Stimulated activated CD4-positive, alpha-beta T cell treated with anti-CD3 and anti-CD28 coated beads, Interleukin-12 subunit alpha, Interleukin-12 subunit beta, amount 100 ng/mL, for 48 hours (primary cell): ENCODE measurements at regions not wholly inside any gene's neighbourhood (a gene's known extent, or its start where the extent isn't known, plus 50 kb on each side); places are given as distances from the start of the nearest gene placed in this dataset.

Experiments used
- DNase-seq, 3 donors: peaks; one replicate each; pipeline ENCODE4 v3.0.0-alpha.2; 2020; ENCODE audit warnings: low read depth in 2 of 3, low spot score in 1 of 3

GRCh38 chr4:130288576-130288975 lies 1192.6 kb downstream of the C4orf33 start:
- DNase-seq = no peak

- DNase-seq = no peak
These were observed 1197.7 kb downstream of the C4orf33 start for GRCh38 chr4:130293692-130294091.

DNA sequence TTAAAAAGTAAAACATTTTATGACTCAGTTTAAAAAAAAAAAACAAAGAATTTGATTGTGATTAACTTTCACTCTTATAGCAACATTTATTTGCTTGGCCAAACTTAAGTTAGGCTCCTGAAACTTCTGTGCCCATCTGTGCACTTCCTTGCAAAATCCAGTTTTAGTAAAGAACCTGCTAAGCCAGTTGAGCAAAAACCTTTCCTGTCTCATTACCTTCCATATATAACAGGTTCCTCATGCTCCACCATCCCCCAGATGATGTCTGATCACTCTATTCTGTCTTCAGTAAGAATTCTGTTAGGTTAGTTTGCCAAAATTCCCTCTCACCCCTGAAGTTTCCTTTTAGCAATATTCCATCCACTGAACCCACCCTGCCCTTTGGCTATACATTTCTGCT lies 1200.5 kb downstream of the C4orf33 start:
- no peak for DNase-seq

- no peak for DNase-seq
These were observed 1210.6 kb downstream of the C4orf33 start for GRCh38 chr4:130306566-130306965.

DNA sequence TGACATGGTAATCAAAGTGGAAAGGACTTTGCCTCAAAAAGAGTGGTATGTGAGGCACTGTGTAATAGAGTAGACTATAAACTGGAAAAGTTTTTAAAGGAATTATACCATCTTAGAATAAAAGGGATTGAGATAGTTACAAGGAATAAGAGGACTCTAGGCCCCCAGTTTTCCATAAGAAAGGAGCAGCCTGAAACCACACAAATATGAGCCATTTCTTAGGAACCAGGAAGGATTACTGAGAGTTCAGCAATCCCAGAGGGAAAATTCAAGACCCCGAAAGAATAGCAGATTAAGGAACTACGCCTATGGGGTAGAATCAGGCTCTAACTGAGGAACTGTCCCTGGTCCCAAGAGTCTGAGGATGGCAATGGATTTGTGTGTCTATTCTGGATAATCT lies 1213.3 kb downstream of the C4orf33 start:
- DNase-seq = no peak

- no peak for DNase-seq
These were observed 1226.5 kb downstream of the C4orf33 start for GRCh38 chr4:130322439-130322838.

DNA sequence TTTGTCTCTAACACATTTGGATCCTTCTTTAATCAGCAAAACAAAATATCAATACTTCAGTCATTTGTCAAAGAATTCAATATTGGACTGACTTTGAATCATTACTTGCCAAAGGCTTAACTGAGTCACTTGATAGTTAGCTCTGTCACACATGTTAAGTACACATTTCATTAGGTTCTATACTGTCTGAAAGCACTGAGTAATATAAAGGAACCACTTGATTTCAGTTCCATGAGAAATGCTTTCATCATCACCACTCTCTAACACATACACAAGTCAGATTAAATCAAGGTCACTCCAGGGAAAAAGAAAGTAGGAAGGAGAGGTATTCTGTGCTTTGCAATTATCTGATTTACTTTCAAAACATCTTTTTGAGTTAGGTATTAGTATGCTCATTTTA lies 1233.1 kb downstream of the C4orf33 start:
- DNase-seq = no peak

DNA sequence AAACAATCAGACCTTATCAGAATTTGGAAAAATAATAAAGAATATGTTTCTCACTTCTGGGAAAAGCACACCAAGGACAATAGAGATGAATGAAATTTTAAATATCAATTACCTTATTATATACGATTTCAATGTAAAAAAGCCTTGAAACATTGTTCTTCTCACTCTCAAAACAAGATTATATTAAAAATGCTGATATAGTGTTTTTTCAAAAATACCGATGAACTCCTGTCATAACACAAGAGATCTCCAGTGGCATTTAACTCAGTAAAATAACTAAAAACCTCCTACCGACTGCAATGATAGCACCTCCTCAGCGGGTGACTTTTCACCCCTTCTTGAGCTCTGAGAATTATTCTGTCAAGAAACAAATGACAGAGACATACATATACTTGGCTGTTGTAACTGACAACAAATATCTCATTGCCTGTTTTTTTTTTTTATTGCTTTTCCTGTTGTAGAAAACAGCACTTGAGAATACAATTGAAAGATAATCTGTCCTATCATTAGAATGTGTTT lies 1237.3 kb downstream of the C4orf33 start:
- no peak for DNase-seq

DNA sequence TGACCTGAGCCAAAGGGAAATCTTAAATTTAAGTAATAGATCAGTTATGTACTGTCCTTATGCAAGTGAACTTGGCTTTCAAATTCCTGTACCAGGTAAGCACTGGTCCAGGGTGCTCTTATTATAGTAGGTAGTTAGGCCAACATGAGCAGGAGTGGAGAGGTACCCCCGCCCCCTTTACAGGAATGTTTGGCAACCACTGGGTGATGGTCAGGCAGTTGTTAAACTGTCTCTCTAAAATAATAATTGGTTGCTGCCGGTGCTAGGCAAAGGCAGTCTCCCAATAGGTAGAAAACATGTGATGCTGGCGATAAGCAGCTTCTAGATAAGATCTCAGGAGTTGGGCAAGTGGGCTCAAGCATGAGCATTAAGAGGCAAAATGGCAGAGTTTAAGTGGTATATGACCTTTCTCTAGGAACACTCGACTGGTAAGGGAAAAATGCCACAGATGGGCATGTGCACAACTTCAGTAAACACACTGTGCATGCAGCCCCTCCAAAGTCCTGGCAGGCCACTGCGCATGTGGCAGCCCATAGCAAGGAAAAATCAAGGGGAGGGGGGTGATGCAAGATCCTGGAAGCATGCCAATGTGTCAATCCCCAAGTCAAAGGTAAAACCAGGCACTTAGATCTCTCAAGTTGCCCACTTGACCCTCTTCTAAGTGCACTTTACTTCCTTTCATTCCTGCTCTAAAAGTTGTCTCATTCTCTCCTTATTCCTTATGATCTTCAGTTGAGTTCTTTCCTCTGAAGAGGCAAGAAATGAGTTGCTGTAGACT lies 1239.7 kb downstream of the C4orf33 start:
- DNase-seq = no peak

- DNase-seq = no peak
These were observed 1240.7 kb downstream of the C4orf33 start for GRCh38 chr4:130336585-130337217.

DNA sequence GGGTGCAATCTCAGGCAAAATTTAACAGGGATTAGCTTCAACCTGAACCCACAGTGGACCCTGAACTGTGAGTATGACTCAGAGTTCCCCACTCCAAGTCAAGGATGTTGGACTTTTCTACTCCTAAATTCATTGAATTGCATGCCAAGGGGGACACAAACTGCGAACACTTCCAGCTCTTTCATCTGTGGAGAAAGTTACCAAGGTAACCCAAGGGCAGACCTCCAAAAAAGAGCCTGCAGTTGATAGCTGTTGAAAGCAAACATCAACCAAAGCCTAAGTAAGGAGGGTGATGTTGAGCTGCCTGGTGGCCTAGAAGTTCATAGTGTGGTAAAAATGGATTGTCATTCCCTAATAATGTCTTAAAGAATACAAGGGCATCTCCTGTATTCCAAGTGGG lies 1242.9 kb downstream of the C4orf33 start:
- no peak for DNase-seq

- DNase-seq = no peak
These were observed 1253.8 kb downstream of the C4orf33 start for GRCh38 chr4:130349745-130350144.

- no peak for DNase-seq
These were observed 1260.9 kb downstream of the C4orf33 start for GRCh38 chr4:130356873-130357272.

GRCh38 chr4:130359542-130359941 lies 1263.6 kb downstream of the C4orf33 start:
- no peak for DNase-seq

- no peak for DNase-seq
These were observed 1265.7 kb downstream of the C4orf33 start for GRCh38 chr4:130361616-130362015.

DNA sequence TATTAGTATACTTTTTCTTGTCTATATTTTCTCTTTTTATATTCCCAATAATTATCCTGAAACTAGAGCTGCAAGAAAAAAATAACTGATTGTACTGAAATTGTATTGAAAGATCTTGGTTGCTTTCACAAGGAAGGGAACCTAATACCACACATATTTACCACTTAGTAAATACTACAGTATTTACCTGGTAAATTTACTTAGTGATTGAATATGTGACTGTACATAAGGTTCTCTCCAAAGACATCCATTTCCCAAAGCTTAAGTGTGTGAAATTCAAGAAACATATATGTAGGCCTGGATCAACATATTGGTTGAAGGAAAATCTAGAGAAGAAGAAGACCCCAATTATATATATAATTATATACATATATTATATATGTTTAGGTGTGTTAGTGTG lies 1272.7 kb downstream of the C4orf33 start:
- DNase-seq = no peak

- no peak for DNase-seq
These were observed 1297.3 kb downstream of the C4orf33 start for GRCh38 chr4:130393231-130393630.

GRCh38 chr4:130393642-130394041 lies 1297.7 kb downstream of the C4orf33 start:
- DNase-seq = no peak

GRCh38 chr4:130395871-130396270 lies 1299.9 kb downstream of the C4orf33 start:
- no peak for DNase-seq

DNA sequence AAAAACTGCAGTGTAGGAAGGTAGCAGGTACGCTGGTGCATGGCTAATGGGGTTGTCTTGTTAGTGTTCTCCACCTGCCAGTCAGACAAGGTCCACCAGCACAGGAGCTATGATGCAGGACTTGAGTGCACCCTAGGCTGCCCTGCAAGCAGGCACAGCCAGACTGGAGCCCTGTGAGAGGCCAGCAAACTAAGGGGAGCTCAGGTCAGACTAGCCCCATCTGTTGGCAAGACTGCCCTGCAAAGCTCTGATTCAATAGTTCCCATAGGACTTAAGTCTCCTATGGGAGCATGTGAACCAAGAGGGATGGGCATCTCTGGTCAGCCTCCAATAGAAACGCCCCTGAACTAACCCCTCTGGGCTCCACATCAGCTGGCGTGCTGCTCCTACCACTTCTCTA lies 1307.3 kb downstream of the C4orf33 start:
- no peak for DNase-seq

- DNase-seq = no peak
These were observed 1320.3 kb downstream of the C4orf33 start for GRCh38 chr4:130416228-130416627.

GRCh38 chr4:130419211-130419975 lies 1323.4 kb downstream of the C4orf33 start:
- DNase-seq = no peak
